ENCODE measurements at regions not wholly inside any gene's neighbourhood (a gene's known extent, or its start where the extent isn't known, plus 50 kb on each side); places are given as distances from the start of the nearest gene placed in this dataset.
A peak's percentile ranks its signal among the peaks of the same experiment; 100 is the strongest.

DNA sequence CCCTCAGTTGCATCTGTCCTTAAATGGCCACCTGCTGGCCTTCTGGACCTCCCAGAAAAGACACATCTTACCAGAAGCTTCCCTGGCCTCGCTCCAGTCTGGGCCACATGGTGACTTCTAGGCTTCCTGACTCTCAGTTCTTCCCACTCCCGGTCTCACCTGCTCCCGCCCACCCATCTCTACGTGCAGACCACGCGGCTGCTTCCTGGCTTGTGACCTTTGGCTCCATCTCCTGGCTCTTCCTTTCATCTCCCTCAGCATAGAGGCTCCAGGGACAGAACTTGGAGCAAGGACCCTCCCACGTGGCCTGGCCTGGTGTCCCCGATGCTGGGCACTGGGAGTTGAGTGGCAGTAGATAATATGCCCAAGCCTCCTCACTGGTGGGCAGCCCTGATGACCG, 124.9 kb upstream of the IRF2BP2 start:
- DNase-seq (ENCODE audit: low read depth) = no peak

DNA sequence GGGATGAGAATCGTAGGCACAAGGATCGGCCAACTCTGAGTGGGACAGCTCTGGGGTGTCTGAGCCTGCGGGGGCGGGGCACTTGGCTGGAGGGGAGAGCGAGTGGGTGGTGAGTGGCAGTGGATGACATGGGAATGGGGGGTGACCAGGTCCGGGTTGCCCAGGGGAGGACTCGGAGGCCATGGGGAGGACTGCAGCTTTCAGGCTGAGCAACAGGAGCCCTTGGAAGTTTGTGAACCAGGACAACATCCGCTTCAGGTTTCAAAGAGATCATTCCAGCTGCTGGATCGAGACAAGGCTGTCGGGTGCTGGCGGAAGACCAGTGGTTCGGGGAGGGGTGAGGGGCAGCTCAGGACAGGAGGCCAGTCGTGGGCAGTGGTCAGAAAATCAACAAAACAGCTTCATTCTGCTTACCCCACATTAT, 124.4 kb upstream of the IRF2BP2 start:
- DNase-seq (ENCODE audit: low read depth) = no peak

DNA sequence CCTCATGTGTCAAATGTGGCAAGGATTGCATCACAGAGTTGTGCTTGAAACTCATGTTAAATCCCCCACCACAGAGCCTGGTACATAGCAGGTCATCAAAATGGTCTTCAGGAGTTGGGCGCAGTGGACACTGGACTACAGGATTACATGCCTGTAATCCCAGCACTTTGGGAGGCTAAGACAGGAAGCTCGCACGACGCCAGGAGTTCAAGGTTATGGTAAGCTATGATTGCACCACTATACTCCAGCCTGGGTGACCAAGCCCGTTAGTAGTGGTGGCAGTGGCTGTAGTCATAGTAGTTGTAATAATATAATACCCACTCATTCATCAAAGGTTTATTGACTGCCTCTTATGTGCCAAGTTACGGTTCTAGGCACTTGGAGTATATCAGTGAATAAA, 123.4 kb upstream of the IRF2BP2 start:
- DNase-seq (ENCODE audit: low read depth) = no peak

GRCh38 chr1:234732671-234733390, 122.9 kb upstream of the IRF2BP2 start:
- no peak for DNase-seq (ENCODE audit: low read depth)

GRCh38 chr1:234732260-234732659, 122.3 kb upstream of the IRF2BP2 start:
- DNase-seq (ENCODE audit: low read depth) = no peak

- DNase-seq (ENCODE audit: low read depth) = no peak
Measured at GRCh38 chr1:234731569-234732085, 121.6 kb upstream of the IRF2BP2 start.

- DNase-seq (ENCODE audit: low read depth) = peak; percentile 24
Measured at GRCh38 chr1:234730770-234731568, 121.0 kb upstream of the IRF2BP2 start.

DNA sequence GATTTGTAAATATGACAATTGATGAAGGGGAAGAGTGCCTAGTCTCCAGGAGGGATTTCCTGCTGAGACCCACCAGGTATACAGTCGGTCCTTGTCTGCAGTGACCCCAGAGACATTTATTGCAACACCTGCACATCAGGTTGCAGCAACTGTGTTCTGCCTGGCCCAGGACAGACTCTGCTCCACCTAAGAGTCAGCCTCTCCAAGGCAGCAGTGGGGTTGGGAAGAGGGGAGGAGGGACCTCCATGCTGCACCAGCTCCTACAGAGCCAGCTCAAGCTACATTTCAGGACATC, 120.4 kb upstream of the IRF2BP2 start:
- no peak for DNase-seq (ENCODE audit: low read depth)

GRCh38 chr1:234729561-234730474, 119.8 kb upstream of the IRF2BP2 start:
- no peak for DNase-seq (ENCODE audit: low read depth)

GRCh38 chr1:234728740-234729139, 118.8 kb upstream of the IRF2BP2 start:
- no peak for DNase-seq (ENCODE audit: low read depth)

DNA sequence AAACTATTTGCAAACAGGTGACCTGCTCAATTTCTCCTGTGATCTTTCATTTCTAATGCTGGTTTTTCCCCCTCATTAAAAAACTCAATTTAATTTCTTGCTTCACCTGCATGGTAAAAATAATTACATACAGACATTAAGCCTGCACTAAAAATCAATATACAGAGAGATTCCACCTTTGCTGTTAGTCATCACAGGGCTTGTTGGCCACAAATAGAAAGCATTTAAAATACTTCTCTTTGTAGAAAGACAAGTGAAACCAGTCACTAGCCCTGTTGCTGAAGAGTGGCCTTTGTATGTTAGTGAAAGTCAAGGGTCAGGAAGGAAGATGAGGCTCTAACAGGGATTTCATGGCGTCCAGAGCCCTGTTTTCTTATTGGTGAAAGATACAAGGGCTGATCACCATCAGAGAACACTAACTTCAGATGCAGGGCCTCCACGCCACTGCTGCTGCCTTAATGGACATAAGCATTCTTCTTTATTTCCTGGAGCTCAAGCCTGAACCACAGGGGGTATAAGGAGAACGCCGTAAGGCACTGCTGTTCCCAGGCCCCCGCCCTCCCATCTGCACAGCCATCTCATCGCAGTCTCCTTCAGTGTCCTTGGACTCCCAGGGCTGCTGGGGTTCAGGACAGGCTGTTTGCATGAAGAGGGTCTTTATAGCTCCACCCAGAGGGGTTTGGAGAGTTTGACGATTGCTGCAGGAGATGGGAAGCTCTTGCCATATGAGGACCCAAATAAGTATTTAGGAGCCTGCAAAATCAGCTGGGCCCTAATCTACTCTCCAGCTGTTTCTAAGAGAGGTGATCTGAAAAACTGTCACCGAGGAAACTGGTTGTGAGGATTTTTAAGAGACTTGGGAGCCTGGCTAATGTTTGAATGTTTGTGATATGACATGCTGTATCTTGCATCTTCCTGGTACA, 117.3 kb upstream of the IRF2BP2 start:
- DNase-seq (ENCODE audit: low read depth) = no peak

DNA sequence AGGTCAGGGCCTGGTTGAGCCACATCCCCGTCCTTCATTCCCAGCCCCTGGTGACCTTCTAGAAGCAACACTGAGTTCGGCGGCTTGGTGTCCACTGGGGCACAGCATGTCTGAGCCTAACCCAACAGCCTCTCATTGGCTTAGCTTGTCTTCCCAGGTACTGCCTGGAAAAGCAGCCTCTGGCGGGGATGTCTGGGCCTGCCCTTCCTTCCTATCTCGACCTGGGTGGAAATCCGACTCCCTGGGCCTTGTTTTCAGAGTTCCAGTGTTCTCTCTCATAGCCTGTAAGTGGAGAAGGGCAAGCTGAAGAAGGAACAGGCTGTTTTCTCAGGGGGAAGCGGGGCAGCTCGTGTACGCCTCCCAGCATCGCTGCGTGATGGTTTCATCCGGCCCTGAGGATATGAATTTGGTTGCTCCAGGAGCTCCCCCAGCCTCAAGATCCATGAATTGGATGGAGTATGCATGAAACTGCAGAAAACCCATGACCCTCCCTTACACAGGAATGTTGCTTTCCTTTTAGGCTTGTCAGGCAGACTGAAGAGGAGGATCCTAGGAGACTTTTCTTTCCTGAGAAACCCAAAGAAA, 116.5 kb upstream of the IRF2BP2 start:
- DNase-seq (ENCODE audit: low read depth) = no peak

- peak; percentile 45 for DNase-seq (ENCODE audit: low read depth)
Measured at GRCh38 chr1:234725177-234726132, 115.5 kb upstream of the IRF2BP2 start.

DNA sequence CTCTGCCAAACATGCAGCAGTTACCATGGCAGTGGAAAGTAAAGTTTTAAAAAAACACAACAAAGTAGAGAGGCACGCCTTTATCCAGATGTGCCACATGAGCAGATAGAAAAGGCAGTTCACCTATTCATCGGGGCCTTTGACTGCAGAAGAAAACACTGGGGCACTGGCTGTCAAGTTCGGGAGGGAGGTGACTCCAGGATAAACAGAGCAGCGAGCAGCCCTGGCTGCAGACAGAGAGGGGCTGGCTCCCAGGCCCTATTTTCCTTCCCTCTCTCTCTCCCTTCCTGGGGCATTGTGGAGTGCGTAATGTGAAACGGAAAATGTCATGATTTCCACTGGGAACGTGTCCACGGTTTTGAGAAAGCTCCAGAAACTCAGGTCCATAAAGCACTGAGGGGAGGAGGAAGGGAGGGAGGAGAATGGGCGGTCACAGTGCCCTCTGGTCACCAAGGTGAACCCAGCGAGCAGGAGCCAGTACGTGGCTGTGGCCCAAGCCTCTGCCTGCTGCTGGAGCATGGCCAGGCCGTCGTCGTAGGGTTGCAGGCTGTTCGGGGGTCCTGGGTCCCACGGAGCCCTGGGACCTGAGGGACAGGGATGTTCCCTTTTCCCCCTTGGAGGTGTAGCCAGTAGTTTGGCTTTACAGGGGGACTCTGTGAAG, 114.7 kb upstream of the IRF2BP2 start:
- no peak for DNase-seq (ENCODE audit: low read depth)

GRCh38 chr1:234722904-234723720, 113.1 kb upstream of the IRF2BP2 start:
- DNase-seq (ENCODE audit: low read depth) = peak; percentile 42

- no peak for DNase-seq (ENCODE audit: low read depth)
Measured at GRCh38 chr1:234722270-234722704, 112.3 kb upstream of the IRF2BP2 start.

DNA sequence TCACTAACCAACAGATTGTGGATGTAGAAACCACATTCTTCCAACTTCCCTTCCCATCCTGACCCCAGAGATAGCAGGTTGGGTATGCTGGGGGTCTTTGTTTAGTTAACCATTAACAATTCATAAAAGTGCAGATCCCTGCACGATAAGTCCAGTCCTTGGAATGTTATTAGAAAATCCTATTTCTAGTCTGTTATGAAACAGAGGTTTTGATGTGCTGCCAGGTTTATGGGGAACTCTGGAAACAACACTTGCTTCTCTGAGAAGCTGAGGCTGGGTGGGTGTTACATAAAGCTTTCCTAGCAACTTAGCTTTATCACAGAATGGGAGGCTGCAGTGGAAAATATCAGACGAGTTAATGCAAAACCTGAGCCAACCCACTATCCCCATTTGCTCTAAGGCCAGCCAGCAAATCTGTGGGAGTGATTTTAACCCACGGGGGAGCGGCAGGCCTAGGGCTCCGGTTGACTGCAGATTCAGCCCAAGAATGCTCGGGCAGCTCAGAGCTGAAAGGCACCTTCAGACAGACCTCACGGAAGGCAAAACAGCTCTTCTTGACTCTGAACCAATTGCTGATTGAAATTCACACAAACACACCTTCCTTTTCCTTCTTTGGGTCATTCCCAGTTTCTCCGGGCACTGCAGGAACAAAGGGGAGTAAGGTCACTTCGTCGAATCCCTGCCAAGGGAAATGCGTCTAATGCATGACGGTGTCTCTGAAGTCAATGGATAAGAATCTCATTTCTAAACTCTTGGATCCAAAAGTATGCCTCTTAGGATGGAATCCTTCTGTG, 111.7 kb upstream of the IRF2BP2 start:
- no peak for DNase-seq (ENCODE audit: low read depth)

Data from T follicular helper cell (primary cell).